Breast epithelium (tissue), 4 donors: ENCODE measurements at regions not wholly inside any gene's neighbourhood (a gene's known extent, or its start where the extent isn't known, plus 50 kb on each side); places are given as distances from the start of the nearest gene placed in this dataset.

Experiments used
- DNase-seq, 2 donors: peaks; one replicate each; pipeline ENCODE4 v3.0.0-alpha.2; 2019; ENCODE audit warnings: low spot score in 2 of 2
- H3K27ac ChIP-seq, 2 donors: fragments of 200-600 bp; sonication (generic) in 1 of 2; one replicate each; pipeline ENCODE4 v1.5.1; 2016 to 2019; ENCODE audit warnings: mild to moderate bottlenecking in 1 of 2
- H3K27me3 ChIP-seq, 2 donors: fragments of 200-600 bp; sonication (generic) in 1 of 2; one replicate each; pipeline versions ENCODE4 v1.5.1 to v1.6.0; 2017 to 2019; ENCODE audit warnings: control low read depth in 1 of 2, mild to moderate bottlenecking in 1 of 2
- H3K36me3 ChIP-seq: fragments of 200-600 bp; one replicate; pipeline ENCODE4 v1.5.1; 2019
- H3K4me1 ChIP-seq, 2 donors: fragments of 200-600 bp; sonication (generic); one replicate each; pipeline ENCODE4 v1.5.1; 2016 to 2019; ENCODE audit warnings: control low read depth in 1 of 2
- H3K4me3 ChIP-seq, 3 donors: fragments of 200-600 bp; sonication (generic); 1 replicate in 2 of 3; 2 replicates in 1 of 3; pipeline ENCODE4 v1.5.1; 2016 to 2019; ENCODE audit warnings: mild to moderate bottlenecking in 3 of 3, moderate library complexity in 2 of 3
- H3K9me3 ChIP-seq, 2 donors: fragments of 200-600 bp; sonication (generic) in 1 of 2; one replicate each; pipeline ENCODE4 v1.5.1; 2016 to 2019; ENCODE audit warnings: control low read depth in 1 of 2
- CTCF ChIP-seq, 3 donors: fragments of 450-650 bp; IDR thresholded peaks; one replicate each; pipeline ENCODE4 v1.5.1; 2016 to 2017; ENCODE audit warnings: antibody characterized with exemption in 3 of 3, mild to moderate bottlenecking in 3 of 3, moderate library complexity in 3 of 3
- POLR2A ChIP-seq: fragments of 450-650 bp; IDR thresholded peaks from one replicate; pipeline ENCODE4 v1.6.1; 2016; ENCODE audit warnings: antibody characterized with exemption, mild to moderate bottlenecking, moderate library complexity
- POLR2AphosphoS5 ChIP-seq, 3 donors: sonication (generic); formaldehyde crosslinking; IDR thresholded peaks; one replicate each; pipeline ENCODE4 v1.6.1; 2017; ENCODE audit warnings: antibody characterized with exemption in 3 of 3
- intact Hi-C: fragments of 100-400 bp; cut with DNase I; formaldehyde crosslinking; loops from one replicate; pipeline ENCODE4 v1.15.1; 2023; ENCODE audit warnings: low total_unique reads

GRCh38 chr2:155384555-155385123 lies 686.1 kb downstream of the KCNJ3 start:
- no peak for DNase-seq
- Histone ChIP-seq H3K4me3 (no peak overlapping the region), H3K4me1 (no peaks in the 10 kb centered on the region), H3K27ac (no peak overlapping the region), H3K27me3 (no peaks in the 10 kb centered on the region), H3K36me3 (no peaks in the 10 kb centered on the region), H3K9me3 (no peaks in the 10 kb centered on the region)
- intact Hi-C loops, result no loop called here
- TF ChIP-seq CTCF (IDR thresholded peaks at IDR 0.05) (no peak), POLR2A (no peak), POLR2AphosphoS5 (IDR thresholded peaks at IDR 0.05) (no peak)

GRCh38 chr2:155382776-155383175 lies 684.3 kb downstream of the KCNJ3 start:
- Histone ChIP-seq H3K9me3 (no peaks in the 10 kb centered on the region), H3K4me3 (no peak overlapping the region), H3K4me1 (no peaks in the 10 kb centered on the region), H3K27ac (no peak overlapping the region), H3K36me3 (no peaks in the 10 kb centered on the region), H3K27me3 (no peaks in the 10 kb centered on the region)
- intact Hi-C loops, result no loop called here
- no peak for DNase-seq
- TF ChIP-seq POLR2A, result no peak
- no peak for TF ChIP-seq CTCF (IDR thresholded peaks at IDR 0.05)
- TF ChIP-seq POLR2AphosphoS5 (IDR thresholded peaks at IDR 0.05), result no peak

GRCh38 chr2:155381436-155381835 lies 682.9 kb downstream of the KCNJ3 start:
- H3K4me1 ChIP-seq, result no peaks in the 10 kb centered on the region
- H3K27me3 ChIP-seq, result no peaks in the 10 kb centered on the region
- TF ChIP-seq CTCF (IDR thresholded peaks at IDR 0.05) (no peak), POLR2AphosphoS5 (IDR thresholded peaks at IDR 0.05) (no peak), POLR2A (no peak)
- no peaks in the 10 kb centered on the region for H3K36me3 ChIP-seq
- H3K9me3 ChIP-seq, result no peaks in the 10 kb centered on the region
- intact Hi-C loops, result no loop called here
- no peak overlapping the region for H3K4me3 ChIP-seq
- H3K27ac ChIP-seq, result no peak overlapping the region
- no peak for DNase-seq

- Histone ChIP-seq H3K4me3 (no peak overlapping the region), H3K4me1 (no peaks in the 10 kb centered on the region), H3K27ac (no peak overlapping the region), H3K36me3 (no peaks in the 10 kb centered on the region), H3K27me3 (no peaks in the 10 kb centered on the region), H3K9me3 (no peaks in the 10 kb centered on the region)
- no peak for TF ChIP-seq CTCF (IDR thresholded peaks at IDR 0.05)
- TF ChIP-seq POLR2AphosphoS5 (IDR thresholded peaks at IDR 0.05), result no peak
- DNase-seq, result no peak
- intact Hi-C loops, result no loop called here
These were observed 681.0 kb downstream of the KCNJ3 start for GRCh38 chr2:155379494-155379893.

GRCh38 chr2:155377931-155378444 lies 679.5 kb downstream of the KCNJ3 start:
- no peaks in the 10 kb centered on the region for H3K36me3 ChIP-seq
- intact Hi-C loops, result no loop called here
- DNase-seq, result no peak

More at GRCh38 chr2:155377931-155378444, 679.5 kb downstream of the KCNJ3 start:
- Histone ChIP-seq H3K4me1 (no peaks in the 10 kb centered on the region), H3K27me3 (no peaks in the 10 kb centered on the region), H3K27ac (no peak overlapping the region), H3K4me3 (no peak overlapping the region), H3K9me3 (no peaks in the 10 kb centered on the region)
- TF ChIP-seq POLR2A, result no peak
- no peak for TF ChIP-seq POLR2AphosphoS5 (IDR thresholded peaks at IDR 0.05)
- TF ChIP-seq CTCF (IDR thresholded peaks at IDR 0.05), result no peak
